Dendritic cell treated with granulocyte-macrophage colony-stimulating factor and Interleukin-4, amounts not matched to agents 40 ng/mL and 50 ng/mL, for 4 days (primary cell): ENCODE measurements at regions not wholly inside any gene's neighbourhood (a gene's known extent, or its start where the extent isn't known, plus 50 kb on each side); places are given as distances from the start of the nearest gene placed in this dataset.

Source experiments
- H3K27ac Mint-ChIP-seq: one replicate; pipeline ENCODE4 v1.8.0; 2022; ENCODE audit warnings: mild to moderate bottlenecking, mixed read lengths
- H3K27me3 Mint-ChIP-seq: one replicate; pipeline ENCODE4 v1.8.0; 2022; ENCODE audit warnings: mild to moderate bottlenecking, mixed read lengths
- H3K36me3 Mint-ChIP-seq: one replicate; pipeline ENCODE4 v1.8.0; 2022; ENCODE audit warnings: low read depth, mixed read lengths
- H3K4me1 Mint-ChIP-seq: one replicate; pipeline ENCODE4 v1.8.0; 2022; ENCODE audit warnings: low read depth, mixed read lengths
- H3K4me3 Mint-ChIP-seq: one replicate; pipeline ENCODE4 v1.8.0; 2022; ENCODE audit warnings: mild to moderate bottlenecking, moderate library complexity, mixed read lengths
- H3K9me3 Mint-ChIP-seq: one replicate; pipeline ENCODE4 v1.8.0; 2022; ENCODE audit warnings: mixed read lengths
- intact Hi-C: fragments of 100-400 bp; cut with micrococcal nuclease; formaldehyde crosslinking; loops from one replicate; pipeline ENCODE4 v1.15.0; 2022

- H3K4me3 Mint-ChIP-seq = no peak overlapping the region
These were observed 203.6 kb upstream of the DIO3 start for GRCh38 chr14:101357559-101358319.

GRCh38 chr14:101358320-101359125 lies 202.8 kb upstream of the DIO3 start:
- Mint-ChIP-seq H3K9me3 (peaks cover 29% of the 10 kb centered on the region), H3K4me1 (no peaks in the 10 kb centered on the region), H3K36me3 (no peaks in the 10 kb centered on the region), H3K27ac (no peak overlapping the region), H3K27me3 (peaks cover 2% of the 10 kb centered on the region), H3K4me3 (no peak overlapping the region)
- intact Hi-C loops = no loop called here

More at GRCh38 chr14:101357559-101358319, 203.6 kb upstream of the DIO3 start:
- no peak overlapping the region for H3K27ac Mint-ChIP-seq
- H3K9me3 Mint-ChIP-seq = peaks cover 32% of the 10 kb centered on the region
- no peaks in the 10 kb centered on the region for H3K4me1 Mint-ChIP-seq
- peaks cover 2% of the 10 kb centered on the region for H3K27me3 Mint-ChIP-seq
- H3K36me3 Mint-ChIP-seq = no peaks in the 10 kb centered on the region
- intact Hi-C loops = no loop called here

DNA sequence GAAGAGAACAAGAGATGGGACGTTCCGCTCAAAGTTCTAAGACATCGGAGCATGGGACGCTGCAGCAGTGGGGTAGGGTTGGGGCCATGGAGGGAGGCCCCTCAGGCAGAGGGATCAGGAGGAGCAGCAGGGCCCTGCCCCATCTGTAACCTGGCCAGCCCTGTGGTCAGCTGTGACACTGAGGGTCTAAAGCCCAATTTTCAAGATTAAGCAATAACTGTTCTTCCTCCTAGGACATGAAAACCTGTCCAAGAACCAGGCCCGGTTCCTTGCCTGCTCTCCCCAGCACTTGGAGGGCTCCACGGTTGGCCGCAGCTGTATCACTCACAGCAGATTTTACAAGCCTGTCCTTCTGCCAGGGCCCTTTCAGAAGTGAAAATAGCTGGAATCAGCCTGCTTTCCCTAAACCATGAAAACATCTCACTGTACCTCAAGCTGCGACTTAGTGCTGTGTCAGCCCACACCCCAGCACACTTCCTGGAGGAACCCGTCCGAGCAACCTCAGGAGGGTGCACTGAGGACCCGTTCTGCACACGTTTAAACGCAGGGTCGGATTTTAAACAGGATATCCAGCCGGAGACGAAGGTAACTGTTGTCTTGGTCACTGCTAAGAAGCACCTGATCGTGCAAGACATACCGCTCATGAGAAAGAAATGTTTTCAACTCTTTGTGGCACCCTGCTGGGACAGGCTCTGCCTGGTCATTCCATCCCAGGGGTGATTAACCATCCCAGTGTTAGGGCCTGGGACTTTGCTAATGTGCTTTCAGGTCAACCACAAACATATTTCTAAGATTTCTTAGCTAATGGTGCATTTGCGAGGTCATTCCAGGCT lies 201.9 kb upstream of the DIO3 start:
- peaks cover 20% of the 10 kb centered on the region for H3K9me3 Mint-ChIP-seq
- intact Hi-C loops = no loop called here
- H3K4me3 Mint-ChIP-seq = no peak overlapping the region
- no peak overlapping the region for H3K27ac Mint-ChIP-seq
- no peaks in the 10 kb centered on the region for H3K36me3 Mint-ChIP-seq
- H3K4me1 Mint-ChIP-seq = no peaks in the 10 kb centered on the region
- H3K27me3 Mint-ChIP-seq = peaks cover 2% of the 10 kb centered on the region

DNA sequence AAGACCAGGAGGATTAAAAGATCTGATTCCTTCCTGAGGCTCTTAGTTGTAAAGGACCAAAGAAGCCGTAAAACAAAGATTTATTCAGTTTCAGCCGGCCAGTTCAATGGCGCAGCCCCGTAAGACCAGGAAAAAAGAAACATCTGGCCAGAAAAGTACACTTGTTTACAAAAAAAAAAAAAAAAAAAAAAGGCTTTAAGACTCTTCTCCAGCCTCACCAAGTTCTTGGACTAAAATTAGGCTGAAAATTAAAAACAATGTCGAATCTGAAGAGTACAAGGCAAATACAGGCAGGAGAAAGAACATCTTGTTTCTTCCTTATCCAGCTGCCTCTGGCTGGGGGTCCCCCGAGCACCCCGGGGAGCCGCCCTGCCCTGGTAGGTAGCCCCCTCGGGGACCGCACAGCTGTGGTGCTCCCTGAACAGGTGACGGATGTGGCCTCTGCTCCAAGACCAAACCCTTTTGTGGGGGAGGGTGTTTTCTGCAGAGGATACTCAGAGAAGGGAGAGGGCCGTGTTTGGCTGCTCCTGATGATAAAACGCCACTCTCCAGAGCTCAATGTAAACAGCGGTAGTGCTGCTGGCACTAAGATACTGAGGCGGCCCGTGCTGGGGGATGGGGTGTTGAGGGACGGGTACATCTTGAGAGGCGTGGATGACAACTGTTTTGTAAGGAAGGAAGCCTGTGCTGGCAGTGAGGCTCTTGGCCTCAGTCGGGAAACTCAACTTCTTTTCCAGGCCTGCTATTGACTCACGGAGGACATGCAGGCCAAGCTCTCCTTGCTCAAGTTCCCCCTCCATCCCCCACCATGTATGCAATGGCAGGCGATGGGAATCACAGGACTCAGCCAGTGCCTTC lies 201.0 kb upstream of the DIO3 start:
- H3K36me3 Mint-ChIP-seq = no peaks in the 10 kb centered on the region
- H3K4me3 Mint-ChIP-seq = no peak overlapping the region
- intact Hi-C loops = no loop called here
- H3K27ac Mint-ChIP-seq = no peak overlapping the region
- H3K27me3 Mint-ChIP-seq = peaks cover 3% of the 10 kb centered on the region
- H3K4me1 Mint-ChIP-seq = no peaks in the 10 kb centered on the region
- peaks cover 12% of the 10 kb centered on the region for H3K9me3 Mint-ChIP-seq

GRCh38 chr14:101361044-101361443 lies 200.3 kb upstream of the DIO3 start:
- no peak overlapping the region for H3K4me3 Mint-ChIP-seq
- peaks cover 6% of the 10 kb centered on the region for H3K9me3 Mint-ChIP-seq
- H3K27me3 Mint-ChIP-seq = peaks cover 3% of the 10 kb centered on the region
- no peaks in the 10 kb centered on the region for H3K36me3 Mint-ChIP-seq
- H3K4me1 Mint-ChIP-seq = no peaks in the 10 kb centered on the region
- intact Hi-C loops = no loop called here
- H3K27ac Mint-ChIP-seq = no peak overlapping the region

DNA sequence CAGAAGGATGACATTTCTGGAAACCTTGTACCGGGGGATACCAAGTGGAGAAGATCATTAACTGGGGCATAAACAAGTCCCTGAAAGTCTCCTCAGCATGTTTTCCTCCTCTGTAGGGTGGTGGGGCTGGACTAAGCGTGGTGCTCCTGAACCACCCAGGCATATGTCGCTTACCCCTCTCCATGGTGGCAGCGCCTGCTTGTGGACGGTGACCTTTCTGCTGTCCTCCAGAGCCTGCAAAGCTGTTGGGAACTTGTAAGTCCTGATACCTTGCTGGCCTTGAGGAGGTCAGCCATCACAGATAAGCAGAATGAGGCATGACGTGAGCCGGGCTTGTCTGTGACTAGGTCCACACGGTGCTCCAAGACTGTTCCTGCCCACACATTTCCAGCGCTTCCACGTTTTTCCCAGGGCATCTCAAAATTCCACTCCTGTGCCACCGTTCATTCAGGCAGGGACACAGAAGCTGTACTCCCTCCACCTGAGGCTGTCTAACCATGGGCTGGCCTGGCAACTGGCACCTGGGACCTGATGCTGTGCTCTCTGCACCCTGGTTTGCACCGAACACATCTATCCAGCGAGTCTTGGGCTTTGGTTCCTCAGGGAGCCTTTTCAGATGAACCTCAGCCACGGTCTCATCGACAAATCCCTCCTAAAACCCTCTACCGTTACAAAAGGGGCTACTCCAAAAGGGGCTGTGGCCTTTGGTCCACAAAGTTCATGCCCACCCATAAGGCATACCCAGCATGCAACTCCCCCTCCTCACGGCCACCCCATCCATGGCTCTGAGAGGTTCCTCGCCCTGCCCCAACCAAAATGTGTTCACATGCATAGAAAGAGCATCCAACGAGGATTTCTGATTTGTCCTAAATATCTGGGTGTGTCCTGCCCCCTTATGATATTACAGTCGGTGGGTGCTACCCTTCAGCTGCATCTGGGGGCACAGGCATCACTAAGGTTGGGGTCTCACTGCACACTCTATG lies 199.6 kb upstream of the DIO3 start:
- Mint-ChIP-seq H3K9me3 (no peaks in the 10 kb centered on the region), H3K27me3 (peaks cover 3% of the 10 kb centered on the region), H3K36me3 (no peaks in the 10 kb centered on the region), H3K4me1 (no peaks in the 10 kb centered on the region), H3K4me3 (no peak overlapping the region), H3K27ac (no peak overlapping the region)
- intact Hi-C loops = no loop called here

DNA sequence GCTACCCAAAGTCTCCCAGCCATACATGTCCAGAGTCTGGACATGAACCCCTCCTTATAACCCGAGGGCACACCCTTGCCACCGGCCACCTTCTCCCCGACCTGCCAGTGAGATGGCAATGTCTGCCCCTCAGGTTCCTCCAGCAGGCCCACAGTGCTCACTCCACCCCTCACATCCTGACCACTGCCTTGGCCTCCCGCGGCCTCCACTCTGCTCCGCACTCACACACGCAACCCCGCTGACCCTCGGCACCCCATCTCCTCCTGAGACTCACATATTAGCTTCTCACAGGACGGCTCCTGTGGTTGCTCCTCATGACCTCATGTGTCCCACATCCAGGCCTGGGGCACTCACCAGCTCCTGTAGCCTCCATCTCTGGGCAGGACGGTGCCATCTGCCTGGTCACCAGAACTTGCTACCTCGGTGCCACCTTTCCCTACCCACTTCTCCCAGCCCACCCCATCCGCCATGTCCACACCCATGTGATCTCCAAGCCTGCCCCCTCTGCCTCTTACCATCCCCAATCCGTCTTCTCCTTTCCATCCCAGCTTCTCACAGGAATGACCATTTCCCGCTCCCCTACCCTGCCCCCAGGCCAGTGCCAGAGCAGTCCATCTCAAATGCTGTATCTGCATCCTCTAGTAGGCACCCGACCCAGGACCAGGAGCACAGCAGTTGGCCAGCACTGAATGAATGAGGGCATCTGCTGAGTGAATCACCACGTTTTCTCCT lies 198.6 kb upstream of the DIO3 start:
- Mint-ChIP-seq H3K27ac (no peak overlapping the region), H3K4me1 (no peaks in the 10 kb centered on the region), H3K36me3 (no peaks in the 10 kb centered on the region), H3K4me3 (no peak overlapping the region), H3K27me3 (peaks cover 5% of the 10 kb centered on the region), H3K9me3 (no peaks in the 10 kb centered on the region)
- intact Hi-C loops = no loop called here

DNA sequence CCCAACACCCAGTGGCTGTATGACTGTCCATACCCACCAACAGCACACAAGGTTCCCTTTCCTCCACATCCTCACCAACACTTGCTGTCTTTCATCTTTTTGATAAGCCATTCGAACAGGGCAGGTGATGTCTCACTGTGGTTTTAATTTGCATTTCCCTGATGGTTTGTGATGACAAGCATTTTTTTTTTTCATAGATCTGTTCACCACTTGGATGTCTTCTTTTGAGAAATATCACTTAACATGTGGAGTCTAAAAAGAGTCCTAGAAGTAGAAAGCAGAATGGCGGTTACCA lies 198.1 kb upstream of the DIO3 start:
- Mint-ChIP-seq H3K4me1 (no peaks in the 10 kb centered on the region), H3K36me3 (no peaks in the 10 kb centered on the region), H3K27me3 (peaks cover 5% of the 10 kb centered on the region), H3K27ac (no peak overlapping the region), H3K9me3 (no peaks in the 10 kb centered on the region), H3K4me3 (no peak overlapping the region)
- intact Hi-C loops = no loop called here

DNA sequence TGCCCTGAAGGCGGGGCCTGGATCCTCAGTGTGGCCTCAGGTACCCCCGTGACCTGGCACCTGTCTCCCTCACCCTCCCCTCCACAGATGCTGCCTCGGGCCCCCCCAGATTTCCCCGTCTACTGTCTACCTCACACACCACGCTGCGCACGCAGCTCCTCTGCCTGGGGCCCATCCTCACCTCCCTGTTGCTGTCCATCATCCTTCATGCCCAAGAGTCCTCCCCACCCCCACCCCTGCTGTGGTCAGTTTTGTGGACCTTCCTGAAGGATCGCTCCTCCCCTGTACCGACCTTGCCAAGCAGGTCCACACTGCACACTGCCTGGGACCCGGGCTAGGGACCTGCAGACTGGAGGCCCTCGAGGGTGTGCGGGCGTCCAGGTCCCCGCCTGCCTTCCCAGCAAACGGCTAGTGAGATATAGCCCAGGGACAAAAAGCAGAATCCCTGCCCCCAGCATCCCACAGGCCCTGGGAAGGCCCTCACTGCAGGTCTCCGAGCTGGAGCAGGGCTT lies 197.4 kb upstream of the DIO3 start:
- Mint-ChIP-seq H3K4me3 (no peak overlapping the region), H3K9me3 (no peaks in the 10 kb centered on the region), H3K36me3 (no peaks in the 10 kb centered on the region), H3K27ac (no peak overlapping the region), H3K27me3 (peaks cover 5% of the 10 kb centered on the region), H3K4me1 (no peaks in the 10 kb centered on the region)
- intact Hi-C loops = no loop called here

DNA sequence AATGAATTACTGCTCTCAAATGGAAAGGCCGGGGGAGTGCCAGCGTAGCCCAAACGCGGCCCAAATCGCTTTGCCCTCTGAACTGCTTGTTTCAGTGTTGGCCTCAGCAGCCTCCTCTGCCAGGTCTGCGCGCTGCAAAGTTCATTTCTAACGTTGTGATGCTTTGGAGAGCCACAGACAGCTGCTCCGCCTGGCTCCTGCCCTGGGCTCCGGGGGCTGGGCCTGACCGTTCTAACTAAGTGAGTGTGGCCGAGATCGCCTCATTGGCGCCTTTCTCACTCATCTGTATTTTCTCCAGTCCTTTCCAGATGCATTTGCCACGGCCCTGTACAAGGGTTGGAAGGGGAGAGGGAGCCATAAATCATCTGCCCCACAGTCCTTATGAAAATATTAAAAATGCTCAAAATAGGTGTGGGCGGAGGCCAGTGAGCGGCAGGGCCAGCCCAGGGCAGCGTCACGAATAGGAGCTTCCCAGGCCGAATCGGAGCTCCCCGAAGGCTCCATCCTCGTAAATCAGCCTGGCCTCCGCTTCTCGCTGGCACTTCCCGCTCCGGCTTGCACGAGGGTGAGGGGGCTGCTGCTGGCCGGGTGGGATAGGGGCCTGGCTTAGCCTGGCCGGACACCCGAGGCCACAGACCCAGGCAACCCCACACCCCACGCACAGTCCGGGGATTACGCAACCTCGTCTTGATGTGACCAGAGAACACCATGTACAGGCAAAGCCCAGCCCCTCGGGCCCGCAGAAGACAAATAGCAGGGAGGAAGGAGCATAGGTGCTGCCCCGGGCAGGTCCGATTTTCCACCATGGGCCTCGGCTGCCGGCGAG lies 196.6 kb upstream of the DIO3 start:
- H3K4me1 Mint-ChIP-seq = no peaks in the 10 kb centered on the region
- H3K27ac Mint-ChIP-seq = no peak overlapping the region
- H3K27me3 Mint-ChIP-seq = peaks cover 5% of the 10 kb centered on the region
- no peaks in the 10 kb centered on the region for H3K9me3 Mint-ChIP-seq
- intact Hi-C loops = no loop called here
- no peaks in the 10 kb centered on the region for H3K36me3 Mint-ChIP-seq
- H3K4me3 Mint-ChIP-seq = no peak overlapping the region

DNA sequence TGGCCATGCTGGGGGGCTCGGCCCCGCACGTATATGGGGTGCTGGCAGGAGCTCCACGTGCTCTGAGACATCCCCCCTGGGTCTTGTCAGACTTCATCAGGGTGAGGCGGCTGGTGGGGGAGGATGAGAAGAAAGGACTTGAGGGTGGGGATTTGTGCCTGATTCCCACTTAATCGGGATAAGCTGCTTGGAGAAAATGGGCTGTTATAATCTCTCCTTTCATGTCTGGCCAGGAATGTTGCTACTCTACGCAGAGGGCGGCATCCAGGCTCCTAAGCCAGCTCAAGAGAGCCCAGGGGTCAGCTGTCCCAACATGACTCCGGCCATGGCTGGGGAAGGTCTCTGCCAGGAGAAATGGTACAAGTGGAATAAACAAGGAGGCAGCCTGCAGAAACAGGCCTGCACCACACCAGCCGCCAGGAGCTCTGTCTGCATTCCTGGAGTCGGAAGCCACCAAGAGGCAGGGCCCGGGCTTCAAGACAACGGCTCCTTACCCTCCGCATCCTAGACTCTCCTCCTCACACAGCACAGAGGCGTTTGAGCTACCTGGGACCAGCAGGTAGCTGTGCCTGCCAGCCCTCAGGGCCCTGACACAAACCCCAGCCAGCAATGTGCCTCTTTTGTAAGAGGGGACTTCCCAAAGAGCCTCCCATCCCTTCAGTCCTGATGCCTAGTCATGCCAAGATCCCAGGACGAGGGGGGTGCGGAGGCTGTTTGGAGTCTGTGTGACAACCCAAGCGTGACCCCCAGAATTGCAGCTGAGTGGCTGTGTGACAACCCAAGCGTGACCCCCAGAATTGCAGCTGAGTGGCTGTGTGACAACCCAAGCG lies 195.8 kb upstream of the DIO3 start:
- Mint-ChIP-seq H3K36me3 (no peaks in the 10 kb centered on the region), H3K27ac (no peak overlapping the region), H3K4me1 (no peaks in the 10 kb centered on the region), H3K9me3 (no peaks in the 10 kb centered on the region), H3K27me3 (peaks cover 5% of the 10 kb centered on the region), H3K4me3 (no peak overlapping the region)
- intact Hi-C loops = no loop called here
